ENCODE measurements at regions not wholly inside any gene's neighbourhood (a gene's known extent, or its start where the extent isn't known, plus 50 kb on each side); places are given as distances from the start of the nearest gene placed in this dataset.

DNA sequence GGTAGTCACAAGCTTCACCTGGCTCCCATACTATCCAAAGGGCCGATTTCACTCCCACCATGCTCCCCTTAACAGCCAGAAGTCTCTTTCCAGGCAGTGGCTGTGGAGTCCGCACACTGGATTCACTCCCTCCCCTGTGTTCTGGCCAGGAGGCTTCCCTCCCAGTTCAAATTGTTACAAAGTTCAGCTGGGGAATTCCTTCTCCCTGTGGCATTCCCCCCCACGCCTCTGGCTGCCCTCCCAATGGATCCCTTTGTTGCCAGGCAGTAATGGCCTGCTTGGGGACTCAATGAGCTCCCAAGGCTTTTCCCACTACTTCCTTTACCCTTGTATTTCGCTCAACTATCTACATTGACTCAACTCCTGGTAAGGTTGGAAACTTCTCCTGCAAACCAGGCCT lies 1921.4 kb upstream of the PCDH20 start:
- ChIA-PET POLR2A (no interaction called here), CTCF (interaction anchor here (1.5 kb wide), 1 partner anchor 9 kb away, joined by 3 read pairs; no protein-coding TSS in a partner anchor)
- FAIRE-seq (no peak), DNase-seq (ENCODE audit: low read depth, low spot score) (no peak)
- no peak overlapping the region for H3K9ac ChIP-seq (replicated peaks; ENCODE audit: extremely low read depth, insufficient read depth, low read length)
- intact Hi-C loops (cut with micrococcal nuclease) = no loop called here
- no peaks in the 10 kb centered on the region for H4K20me1 ChIP-seq (replicated peaks; ENCODE audit: control insufficient read depth, extremely low read depth, insufficient read depth, low read length)
- TF ChIP-seq, protein P1, sequence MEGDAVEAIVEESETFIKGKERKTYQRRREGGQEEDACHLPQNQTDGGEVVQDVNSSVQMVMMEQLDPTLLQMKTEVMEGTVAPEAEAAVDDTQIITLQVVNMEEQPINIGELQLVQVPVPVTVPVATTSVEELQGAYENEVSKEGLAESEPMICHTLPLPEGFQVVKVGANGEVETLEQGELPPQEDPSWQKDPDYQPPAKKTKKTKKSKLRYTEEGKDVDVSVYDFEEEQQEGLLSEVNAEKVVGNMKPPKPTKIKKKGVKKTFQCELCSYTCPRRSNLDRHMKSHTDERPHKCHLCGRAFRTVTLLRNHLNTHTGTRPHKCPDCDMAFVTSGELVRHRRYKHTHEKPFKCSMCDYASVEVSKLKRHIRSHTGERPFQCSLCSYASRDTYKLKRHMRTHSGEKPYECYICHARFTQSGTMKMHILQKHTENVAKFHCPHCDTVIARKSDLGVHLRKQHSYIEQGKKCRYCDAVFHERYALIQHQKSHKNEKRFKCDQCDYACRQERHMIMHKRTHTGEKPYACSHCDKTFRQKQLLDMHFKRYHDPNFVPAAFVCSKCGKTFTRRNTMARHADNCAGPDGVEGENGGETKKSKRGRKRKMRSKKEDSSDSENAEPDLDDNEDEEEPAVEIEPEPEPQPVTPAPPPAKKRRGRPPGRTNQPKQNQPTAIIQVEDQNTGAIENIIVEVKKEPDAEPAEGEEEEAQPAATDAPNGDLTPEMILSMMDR (IDR thresholded peaks at IDR 0.05; ENCODE audit: extremely low read depth in 1 of 2, insufficient read depth in 1 of 2, low read depth in 1 of 2, low read length in 2 of 2) = no peak
- no peaks in the 10 kb centered on the region for H3K9me1 ChIP-seq (replicated peaks; ENCODE audit: control insufficient read depth, extremely low read depth, insufficient read depth, low read length)
- BruUV-seq (replicated peaks) = no TSS peak
- no peak overlapping the region for H2AFZ ChIP-seq (ENCODE audit: low read depth, low read length)
- no peak overlapping the region for H3K4me2 ChIP-seq (ENCODE audit: insufficient read depth, low read length)
- no peak overlapping the region for H3K27ac ChIP-seq (ENCODE audit: insufficient read depth, low read depth, low read length)
- H3K9me3 ChIP-seq (replicated peaks; ENCODE audit: control insufficient read depth, insufficient read depth, low read length) = no peaks in the 10 kb centered on the region
- no peaks in the 10 kb centered on the region for H3K4me1 ChIP-seq (ENCODE audit: control insufficient read depth, extremely low read depth, insufficient read depth, low read length)
- no peaks in the 10 kb centered on the region for H3K79me2 ChIP-seq (ENCODE audit: control insufficient read depth, insufficient read depth, low read length)
- no peaks in the 10 kb centered on the region for H3K36me3 ChIP-seq (ENCODE audit: control insufficient read depth in 2 of 2, extremely low read depth in 1 of 2, insufficient read depth in 2 of 2, low read length in 2 of 2)
- H3K4me3 ChIP-seq (replicated peaks in 1 of 3; ENCODE audit: insufficient read depth in 1 of 3, low read depth in 1 of 3, low read length in 3 of 3) = no peak overlapping the region
- dilution Hi-C loops (cut with MboI; ENCODE audit: extremely low pct_ligation_motif_present, low sequenced_read_pairs) = no loop called here
- no peaks in the 10 kb centered on the region for H3K27me3 ChIP-seq (ENCODE audit: control insufficient read depth in 2 of 2, insufficient read depth in 2 of 2, low read length in 2 of 2)

GRCh38 chr13:63336549-63336948 lies 1920.9 kb upstream of the PCDH20 start:
- H3K9me1 ChIP-seq (replicated peaks; ENCODE audit: control insufficient read depth, extremely low read depth, insufficient read depth, low read length) = no peaks in the 10 kb centered on the region
- no peaks in the 10 kb centered on the region for H3K27me3 ChIP-seq (ENCODE audit: control insufficient read depth in 2 of 2, insufficient read depth in 2 of 2, low read length in 2 of 2)
- no peaks in the 10 kb centered on the region for H3K9me3 ChIP-seq (replicated peaks; ENCODE audit: control insufficient read depth, insufficient read depth, low read length)
- no peaks in the 10 kb centered on the region for H3K4me1 ChIP-seq (ENCODE audit: control insufficient read depth, extremely low read depth, insufficient read depth, low read length)
- intact Hi-C loops (cut with micrococcal nuclease) (no loop called here), dilution Hi-C loops (cut with MboI; ENCODE audit: extremely low pct_ligation_motif_present, low sequenced_read_pairs) (no loop called here)
- H3K4me2 ChIP-seq (ENCODE audit: insufficient read depth, low read length) = no peak overlapping the region
- ChIA-PET CTCF (no interaction called here), POLR2A (no interaction called here)
- no peak overlapping the region for H3K27ac ChIP-seq (ENCODE audit: insufficient read depth, low read depth, low read length)
- DNase-seq (ENCODE audit: low read depth, low spot score) = no peak
- no peak overlapping the region for H3K9ac ChIP-seq (replicated peaks; ENCODE audit: extremely low read depth, insufficient read depth, low read length)
- FAIRE-seq = no peak
- TF ChIP-seq MYC (IDR thresholded peaks at IDR 0.05; ENCODE audit: low read depth, low read length) (no peak), POLR2AphosphoS5 (IDR thresholded peaks at IDR 0.05; ENCODE audit: insufficient read depth, low read depth, low read length) (no peak), GATA2 (IDR thresholded peaks at IDR 0.05; ENCODE audit: insufficient read depth, insufficient read length, low read depth, low read length) (no peak), FOS (IDR thresholded peaks at IDR 0.05; ENCODE audit: borderline replicate concordance, insufficient read depth, low read length) (no peak), JUN (IDR thresholded peaks at IDR 0.05; ENCODE audit: borderline replicate concordance, insufficient read depth, insufficient read length, low read depth) (no peak), POLR2A (IDR thresholded peaks at IDR 0.05; ENCODE audit: low read depth, low read length) (no peak), EZH2 (IDR thresholded peaks at IDR 0.05; ENCODE audit: borderline replicate concordance, low read depth, low read length, severe bottlenecking) (no peak)
- TF ChIP-seq, protein P2, sequence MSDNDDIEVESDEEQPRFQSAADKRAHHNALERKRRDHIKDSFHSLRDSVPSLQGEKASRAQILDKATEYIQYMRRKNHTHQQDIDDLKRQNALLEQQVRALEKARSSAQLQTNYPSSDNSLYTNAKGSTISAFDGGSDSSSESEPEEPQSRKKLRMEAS (IDR thresholded peaks at IDR 0.05; ENCODE audit: insufficient read depth, insufficient read length) = no peak
- TF ChIP-seq, protein P1 (IDR thresholded peaks at IDR 0.05; ENCODE audit: extremely low read depth in 1 of 2, insufficient read depth in 1 of 2, low read depth in 1 of 2, low read length in 2 of 2) = no peak
- BruUV-seq (replicated peaks) = no TSS peak
- no peak overlapping the region for H3K4me3 ChIP-seq (replicated peaks in 1 of 3; ENCODE audit: insufficient read depth in 1 of 3, low read depth in 1 of 3, low read length in 3 of 3)
- no peak overlapping the region for H2AFZ ChIP-seq (ENCODE audit: low read depth, low read length)
- no peaks in the 10 kb centered on the region for H4K20me1 ChIP-seq (replicated peaks; ENCODE audit: control insufficient read depth, extremely low read depth, insufficient read depth, low read length)
- H3K36me3 ChIP-seq (ENCODE audit: control insufficient read depth in 2 of 2, extremely low read depth in 1 of 2, insufficient read depth in 2 of 2, low read length in 2 of 2) = no peaks in the 10 kb centered on the region
- no peaks in the 10 kb centered on the region for H3K79me2 ChIP-seq (ENCODE audit: control insufficient read depth, insufficient read depth, low read length)

All from endothelial cell of umbilical vein (primary cell).